ENCODE measurements at regions not wholly inside any gene's neighbourhood (a gene's known extent, or its start where the extent isn't known, plus 50 kb on each side); places are given as distances from the start of the nearest gene placed in this dataset.

- no peak for TF ChIP-seq RAD21 (conservative IDR thresholded peaks at IDR 0.05)
- TF ChIP-seq TAF1 (IDR thresholded peaks at IDR 0.05; ENCODE audit: low read depth) = no peak
- TF ChIP-seq CTCF (IDR thresholded peaks at IDR 0.05; ENCODE audit: poor library complexity, severe bottlenecking) = no peak
- TF ChIP-seq SMC3 (conservative IDR thresholded peaks at IDR 0.05; ENCODE audit: poor library complexity) = no peak
- no peak for TF ChIP-seq EZH2 (IDR thresholded peaks at IDR 0.05; ENCODE audit: borderline replicate concordance, insufficient read depth, low read length, poor library complexity, severe bottlenecking)
- no peak for TF ChIP-seq REST (IDR thresholded peaks at IDR 0.05; ENCODE audit: borderline replicate concordance)
- TF ChIP-seq POLR2AphosphoS5 (IDR thresholded peaks at IDR 0.05) = no peak
- TF ChIP-seq EP300 (conservative IDR thresholded peaks at IDR 0.05; ENCODE audit: poor library complexity, severe bottlenecking) = no peak
- no peak for TF ChIP-seq MXI1 (conservative IDR thresholded peaks at IDR 0.05; ENCODE audit: poor library complexity, severe bottlenecking)
Observed at GRCh38 chr6:137983269-137983668, 116.2 kb downstream of the TNFAIP3 start.

All from neural cell (in vitro differentiated cells).